ENCODE measurements at regions not wholly inside any gene's neighbourhood (a gene's known extent, or its start where the extent isn't known, plus 50 kb on each side); places are given as distances from the start of the nearest gene placed in this dataset.

DNA sequence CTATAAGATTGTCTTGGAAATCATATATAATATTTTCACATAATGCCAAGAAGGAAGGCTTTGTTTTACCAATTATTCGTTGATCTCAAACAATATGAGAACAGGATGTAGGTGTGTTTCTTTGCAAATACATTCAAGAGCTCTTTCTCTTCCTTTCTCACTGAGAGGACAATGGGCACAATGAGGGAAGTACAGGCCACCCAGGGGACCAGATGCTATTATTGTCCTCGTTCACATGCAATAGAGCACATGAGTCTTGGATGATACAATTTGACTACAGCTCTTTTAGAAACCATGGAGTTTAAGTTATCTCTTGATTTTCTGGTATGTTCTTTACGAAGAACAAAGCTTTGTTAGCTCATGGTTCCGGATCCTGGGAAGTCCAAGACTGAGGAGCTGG is 323.7 kb upstream of the KLF6 start:
- no peaks in the 10 kb centered on the region; the same call in 1 of the 2 replicates for H3K4me1 ChIP-seq (ENCODE audit: insufficient read depth, low read length)
- no peaks in the 10 kb centered on the region for H3K23me2 ChIP-seq (ENCODE audit: insufficient read length, low read depth, low read length, poor library complexity, severe bottlenecking)
- Mint-ChIP-seq H3K9me3 (peaks cover 9 to 14% of the 10 kb centered on the region in 2 experiments; a peak in 4 of 5 replicates), H3K4me3 (no peak overlapping the region), H3K27me3 (ENCODE audit: low read depth) (no peaks in the 10 kb centered on the region; the same call in 1 of the 2 replicates), H3K4me1 (peaks cover 5 to 8% of the 10 kb centered on the region in 2 experiments), H3K36me3 (ENCODE audit: insufficient read depth in 1 of 3, low read depth in 3 of 3) (peaks cover 4 to 12% (median 5%) of the 10 kb centered on the region in 3 experiments; a peak in 4 of 7 replicates), H3K27ac (no peak overlapping the region; a peak in 1 of 7 replicates)
- no peak overlapping the region for H4K5ac ChIP-seq (ENCODE audit: insufficient read length, low read depth, low read length)
- H2BK5ac ChIP-seq (ENCODE audit: insufficient read length, low read length): no peak overlapping the region
- H3K9me3 ChIP-seq (ENCODE audit: control insufficient read depth, low read depth, low read length): peaks cover 4% of the 10 kb centered on the region
- no peaks in the 10 kb centered on the region for H3K79me2 ChIP-seq (ENCODE audit: insufficient read depth, low read length)
- no peak for DNase-seq
- H4K8ac ChIP-seq (replicated peaks; ENCODE audit: insufficient read length, low read depth, low read length): no peak overlapping the region
- H3K27ac ChIP-seq (ENCODE audit: insufficient read length, low read depth, low read length): no peak overlapping the region
- no peaks in the 10 kb centered on the region for H3K79me1 ChIP-seq (ENCODE audit: insufficient read depth, low read depth, low read length, poor library complexity, severe bottlenecking)
- no peak overlapping the region for H2BK12ac ChIP-seq (ENCODE audit: insufficient read length, low read depth, low read length)
- no peaks in the 10 kb centered on the region for H4K20me1 ChIP-seq (ENCODE audit: control insufficient read depth, insufficient read depth, insufficient read length)
- H2BK20ac ChIP-seq (ENCODE audit: low read depth, low read length, poor library complexity, severe bottlenecking): no peak overlapping the region
- TF ChIP-seq, protein P1, sequence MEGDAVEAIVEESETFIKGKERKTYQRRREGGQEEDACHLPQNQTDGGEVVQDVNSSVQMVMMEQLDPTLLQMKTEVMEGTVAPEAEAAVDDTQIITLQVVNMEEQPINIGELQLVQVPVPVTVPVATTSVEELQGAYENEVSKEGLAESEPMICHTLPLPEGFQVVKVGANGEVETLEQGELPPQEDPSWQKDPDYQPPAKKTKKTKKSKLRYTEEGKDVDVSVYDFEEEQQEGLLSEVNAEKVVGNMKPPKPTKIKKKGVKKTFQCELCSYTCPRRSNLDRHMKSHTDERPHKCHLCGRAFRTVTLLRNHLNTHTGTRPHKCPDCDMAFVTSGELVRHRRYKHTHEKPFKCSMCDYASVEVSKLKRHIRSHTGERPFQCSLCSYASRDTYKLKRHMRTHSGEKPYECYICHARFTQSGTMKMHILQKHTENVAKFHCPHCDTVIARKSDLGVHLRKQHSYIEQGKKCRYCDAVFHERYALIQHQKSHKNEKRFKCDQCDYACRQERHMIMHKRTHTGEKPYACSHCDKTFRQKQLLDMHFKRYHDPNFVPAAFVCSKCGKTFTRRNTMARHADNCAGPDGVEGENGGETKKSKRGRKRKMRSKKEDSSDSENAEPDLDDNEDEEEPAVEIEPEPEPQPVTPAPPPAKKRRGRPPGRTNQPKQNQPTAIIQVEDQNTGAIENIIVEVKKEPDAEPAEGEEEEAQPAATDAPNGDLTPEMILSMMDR (conservative IDR thresholded peaks at IDR 0.05): no peak
- no peak overlapping the region for H3K14ac ChIP-seq (ENCODE audit: insufficient read depth, low read length)
- no peak overlapping the region for H2AFZ ChIP-seq (ENCODE audit: low read length)
- no CpG with 5 or more reads among the region's 4 CpGs for WGBS (ENCODE audit: extremely low coverage, insufficient read length, low lambda C conversion rate)
- no peak overlapping the region for H2BK120ac ChIP-seq (ENCODE audit: low read depth, low read length, poor library complexity, severe bottlenecking)
- no peak overlapping the region for H3K23ac ChIP-seq (ENCODE audit: insufficient read length, low read depth, low read length)
- H2BK15ac ChIP-seq (ENCODE audit: low read depth, low read length): no peak overlapping the region
- no peak overlapping the region for H3K56ac ChIP-seq (ENCODE audit: insufficient read length, low read depth, low read length)
- H3K4ac ChIP-seq (ENCODE audit: low read depth, low read length): no peak overlapping the region
- H3T11ph ChIP-seq (ENCODE audit: low read length): no peak overlapping the region
- H3K4me2 ChIP-seq (ENCODE audit: insufficient read depth, insufficient read length, low read length): no peak overlapping the region
- H3K27me3 ChIP-seq (ENCODE audit: insufficient read depth, low read length): no peaks in the 10 kb centered on the region
- no peak overlapping the region for H2AK5ac ChIP-seq (ENCODE audit: insufficient read length, low read length)
- no peak overlapping the region for H3K18ac ChIP-seq (ENCODE audit: insufficient read length, low read depth, low read length)
- H3K9ac ChIP-seq (ENCODE audit: extremely low read depth, insufficient read length, low read length): no peak overlapping the region
- H4K91ac ChIP-seq (ENCODE audit: insufficient read length, low read depth, low read length): no peak overlapping the region
